WTC11 (cell line): ENCODE measurements at regions not wholly inside any gene's neighbourhood (a gene's known extent, or its start where the extent isn't known, plus 50 kb on each side); places are given as distances from the start of the nearest gene placed in this dataset.

Experiments
- ATF2 ChIP-seq: sonication (generic); formaldehyde crosslinking; IDR thresholded peaks from 2 replicates; pipeline ENCODE4 v1.8.1; 2022; ENCODE audit warnings: low read depth, missing genetic modification reagents, borderline replicate concordance
- ETV6 ChIP-seq: sonication (generic); formaldehyde crosslinking; IDR thresholded peaks from 2 replicates; pipeline ENCODE4 v1.8.1; 2022; ENCODE audit warnings: mild to moderate bottlenecking, missing genetic modification reagents
- FOXK1 ChIP-seq: sonication (generic); formaldehyde crosslinking; IDR thresholded peaks from 2 replicates; pipeline ENCODE4 v1.8.0; 2022; ENCODE audit warnings: mild to moderate bottlenecking, moderate library complexity, missing genetic modification reagents
- KAT7 ChIP-seq: sonication (generic); formaldehyde crosslinking; IDR thresholded peaks from 2 replicates; pipeline ENCODE4 v1.8.1; 2023; ENCODE audit warnings: missing genetic modification reagents, mild to moderate bottlenecking, borderline replicate concordance
- NR2C2 ChIP-seq: sonication (generic); formaldehyde crosslinking; IDR thresholded peaks from 2 replicates; pipeline ENCODE4 v1.8.0; 2022; ENCODE audit warnings: mild to moderate bottlenecking, missing genetic modification reagents
- RORB ChIP-seq: fragments of 250-450 bp; sonication (Bioruptor Pico); IDR thresholded peaks from 2 replicates; pipeline ENCODE4 v1.9.0; 2021; ENCODE audit warnings: mild to moderate bottlenecking
- TCF7 ChIP-seq: sonication (generic); formaldehyde crosslinking; IDR thresholded peaks from 2 replicates; pipeline ENCODE4 v1.8.0; 2022; ENCODE audit warnings: mild to moderate bottlenecking, low read depth, missing genetic modification reagents, moderate library complexity
- TF ChIP-seq, protein P1 (sequence below): fragments of 200-600 bp; IDR thresholded peaks from 2 replicates; pipeline ENCODE4 v1.8.0; 2022; ENCODE audit warnings: antibody characterized with exemption
- TF ChIP-seq, protein P2 (sequence below): sonication (generic); formaldehyde crosslinking; IDR thresholded peaks from 2 replicates; pipeline ENCODE4 v1.8.0; 2022; ENCODE audit warnings: mild to moderate bottlenecking, missing genetic modification reagents
- TF ChIP-seq, protein P3 (sequence below): sonication (generic); formaldehyde crosslinking; IDR thresholded peaks from 2 replicates; pipeline ENCODE4 v1.8.0; 2022; ENCODE audit warnings: mild to moderate bottlenecking, missing genetic modification reagents

- TF ChIP-seq, protein P1, sequence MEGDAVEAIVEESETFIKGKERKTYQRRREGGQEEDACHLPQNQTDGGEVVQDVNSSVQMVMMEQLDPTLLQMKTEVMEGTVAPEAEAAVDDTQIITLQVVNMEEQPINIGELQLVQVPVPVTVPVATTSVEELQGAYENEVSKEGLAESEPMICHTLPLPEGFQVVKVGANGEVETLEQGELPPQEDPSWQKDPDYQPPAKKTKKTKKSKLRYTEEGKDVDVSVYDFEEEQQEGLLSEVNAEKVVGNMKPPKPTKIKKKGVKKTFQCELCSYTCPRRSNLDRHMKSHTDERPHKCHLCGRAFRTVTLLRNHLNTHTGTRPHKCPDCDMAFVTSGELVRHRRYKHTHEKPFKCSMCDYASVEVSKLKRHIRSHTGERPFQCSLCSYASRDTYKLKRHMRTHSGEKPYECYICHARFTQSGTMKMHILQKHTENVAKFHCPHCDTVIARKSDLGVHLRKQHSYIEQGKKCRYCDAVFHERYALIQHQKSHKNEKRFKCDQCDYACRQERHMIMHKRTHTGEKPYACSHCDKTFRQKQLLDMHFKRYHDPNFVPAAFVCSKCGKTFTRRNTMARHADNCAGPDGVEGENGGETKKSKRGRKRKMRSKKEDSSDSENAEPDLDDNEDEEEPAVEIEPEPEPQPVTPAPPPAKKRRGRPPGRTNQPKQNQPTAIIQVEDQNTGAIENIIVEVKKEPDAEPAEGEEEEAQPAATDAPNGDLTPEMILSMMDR, result no peak
- TF ChIP-seq ETV6 (CRISPR knock-in tag), result no peak
- no peak for TF ChIP-seq RORB (CRISPR knock-in tag)
- no peak for TF ChIP-seq KAT7
- TF ChIP-seq FOXK1, result no peak
- TF ChIP-seq ATF2 (CRISPR knock-in tag), result no peak
- TF ChIP-seq, protein P2, sequence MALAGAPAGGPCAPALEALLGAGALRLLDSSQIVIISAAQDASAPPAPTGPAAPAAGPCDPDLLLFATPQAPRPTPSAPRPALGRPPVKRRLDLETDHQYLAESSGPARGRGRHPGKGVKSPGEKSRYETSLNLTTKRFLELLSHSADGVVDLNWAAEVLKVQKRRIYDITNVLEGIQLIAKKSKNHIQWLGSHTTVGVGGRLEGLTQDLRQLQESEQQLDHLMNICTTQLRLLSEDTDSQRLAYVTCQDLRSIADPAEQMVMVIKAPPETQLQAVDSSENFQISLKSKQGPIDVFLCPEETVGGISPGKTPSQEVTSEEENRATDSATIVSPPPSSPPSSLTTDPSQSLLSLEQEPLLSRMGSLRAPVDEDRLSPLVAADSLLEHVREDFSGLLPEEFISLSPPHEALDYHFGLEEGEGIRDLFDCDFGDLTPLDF, result no peak
- TF ChIP-seq NR2C2 (CRISPR knock-in tag), result no peak
- TF ChIP-seq, protein P3, sequence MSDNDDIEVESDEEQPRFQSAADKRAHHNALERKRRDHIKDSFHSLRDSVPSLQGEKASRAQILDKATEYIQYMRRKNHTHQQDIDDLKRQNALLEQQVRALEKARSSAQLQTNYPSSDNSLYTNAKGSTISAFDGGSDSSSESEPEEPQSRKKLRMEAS (CRISPR knock-in tag), result no peak
- no peak for TF ChIP-seq TCF7 (CRISPR knock-in tag)
Measured at GRCh38 chr6:148682990-148683389, 63.8 kb upstream of the UST start.
